ENCODE measurements at regions not wholly inside any gene's neighbourhood (a gene's known extent, or its start where the extent isn't known, plus 50 kb on each side); places are given as distances from the start of the nearest gene placed in this dataset.

DNA sequence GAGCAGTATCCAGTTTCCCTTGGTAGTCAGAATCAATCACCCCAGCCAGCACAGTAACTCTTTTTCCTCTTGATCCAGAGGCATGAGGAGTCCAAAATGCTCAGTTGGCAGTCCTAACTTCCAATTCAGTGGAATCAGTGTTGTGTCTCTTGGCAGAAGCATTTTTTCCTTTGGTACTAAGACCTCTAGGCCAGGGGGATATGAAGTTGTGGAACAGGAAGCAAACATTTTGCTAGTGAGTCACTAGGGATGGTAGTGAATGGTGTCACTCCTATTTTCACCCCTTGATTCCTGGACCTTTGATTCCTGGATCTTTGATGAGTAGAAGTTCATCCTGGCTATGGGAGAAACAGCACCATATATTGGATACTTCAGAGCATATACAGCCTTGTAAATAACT lies 70.5 kb upstream of the ALDH1A3 start:
- TF ChIP-seq ZNF747 (tag by site-specific recombination; IDR thresholded peaks at IDR 0.05) (no peak), CTCF (tag by site-specific recombination; IDR thresholded peaks at IDR 0.05) (no peak), HOXD13 (CRISPR knock-in tag; IDR thresholded peaks at IDR 0.05; ENCODE audit: borderline replicate concordance) (no peak), ZNF473 (tag by site-specific recombination; IDR thresholded peaks at IDR 0.05) (no peak), ZNF311 (tag by site-specific recombination; IDR thresholded peaks at IDR 0.05; ENCODE audit: borderline replicate concordance) (no peak), MEIS1 (CRISPR knock-in tag; IDR thresholded peaks at IDR 0.05; ENCODE audit: borderline replicate concordance) (no peak), ZNF112 (tag by site-specific recombination; IDR thresholded peaks at IDR 0.05) (no peak), ELK4 (IDR thresholded peaks at IDR 0.05; ENCODE audit: borderline replicate concordance, low read depth, low read length) (no peak)
- TF ChIP-seq, protein P1, sequence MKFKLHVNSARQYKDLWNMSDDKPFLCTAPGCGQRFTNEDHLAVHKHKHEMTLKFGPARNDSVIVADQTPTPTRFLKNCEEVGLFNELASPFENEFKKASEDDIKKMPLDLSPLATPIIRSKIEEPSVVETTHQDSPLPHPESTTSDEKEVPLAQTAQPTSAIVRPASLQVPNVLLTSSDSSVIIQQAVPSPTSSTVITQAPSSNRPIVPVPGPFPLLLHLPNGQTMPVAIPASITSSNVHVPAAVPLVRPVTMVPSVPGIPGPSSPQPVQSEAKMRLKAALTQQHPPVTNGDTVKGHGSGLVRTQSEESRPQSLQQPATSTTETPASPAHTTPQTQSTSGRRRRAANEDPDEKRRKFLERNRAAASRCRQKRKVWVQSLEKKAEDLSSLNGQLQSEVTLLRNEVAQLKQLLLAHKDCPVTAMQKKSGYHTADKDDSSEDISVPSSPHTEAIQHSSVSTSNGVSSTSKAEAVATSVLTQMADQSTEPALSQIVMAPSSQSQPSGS (tag by site-specific recombination; IDR thresholded peaks at IDR 0.05; ENCODE audit: low read depth) = no peak

Data from HEK293 (cell line).